Heart left ventricle (tissue), 16 donors: ENCODE measurements at regions not wholly inside any gene's neighbourhood (a gene's known extent, or its start where the extent isn't known, plus 50 kb on each side); places are given as distances from the start of the nearest gene placed in this dataset.

ENCODE experiments used
- ATAC-seq, 4 donors: fragments of 200-7000 bp; cut with Tn5 transposase; one replicate each; pipeline ENCODE4 v1.9.1; 2020 to 2022; ENCODE audit warnings: moderate library complexity in 4 of 4, mild to moderate bottlenecking in 3 of 4, moderate number of reproducible peaks in 1 of 4
- DNase-seq, 5 donors: peaks; one replicate each; pipeline ENCODE4 v3.0.0-alpha.2; 2020
- H3K27ac ChIP-seq, 12 donors: fragments of 200-600 bp; sonication (generic) in 4 of 12; one replicate each; pipeline versions ENCODE4 v1.5.0 to v1.8.0; 2016 to 2022; ENCODE audit warnings: mild to moderate bottlenecking in 2 of 12
- H3K27me3 ChIP-seq, 9 donors: fragments of 200-600 bp; sonication (generic) in 2 of 9; one replicate each; pipeline versions ENCODE4 v1.5.1 to v1.8.0; 2016 to 2022; ENCODE audit warnings: mild to moderate bottlenecking in 3 of 9
- H3K36me3 ChIP-seq, 9 donors: fragments of 200-600 bp; sonication (generic) in 2 of 9; one replicate each; pipeline versions ENCODE4 v1.5.0 to v1.8.0; 2018 to 2022; ENCODE audit warnings: mild to moderate bottlenecking in 2 of 9
- H3K4me1 ChIP-seq, 12 donors: fragments of 200-600 bp; sonication (generic) in 4 of 12; one replicate each; pipeline versions ENCODE4 v1.5.0 to v1.8.0; 2016 to 2022; ENCODE audit warnings: mild to moderate bottlenecking in 3 of 12
- H3K4me3 ChIP-seq, 12 donors: fragments of 200-600 bp; sonication (generic) in 4 of 12; one replicate each; pipeline versions ENCODE4 v1.5.0 to v1.8.0; 2017 to 2022; ENCODE audit warnings: mild to moderate bottlenecking in 9 of 12, moderate library complexity in 4 of 12
- H3K9me3 ChIP-seq, 12 donors: fragments of 200-600 bp; sonication (generic) in 4 of 12; one replicate each; pipeline versions ENCODE4 v1.5.0 to v1.8.0; 2016 to 2022; ENCODE audit warnings: mild to moderate bottlenecking in 1 of 12
- POLR2A ChIP-seq, 2 donors: fragments of 450-650 bp; IDR thresholded peaks; one replicate each; pipeline ENCODE4 v1.6.1; 2017; ENCODE audit warnings: antibody characterized with exemption in 2 of 2, mild to moderate bottlenecking in 2 of 2, moderate library complexity in 2 of 2
- WGBS, 4 donors: extraction: QIAGEN DNeasy Blood & Tissue Kit in 2 of 4; methylation state at CpG; one replicate each; pipeline versions ENCODE4 v1.1.5 to v1.1.7; 2013 to 2018; 5-methylcytosine and 5-hydroxymethylcytosine counted together
- intact Hi-C, 10 donors: fragments of 100-400 bp; cut with DNase I; formaldehyde crosslinking; loops; one replicate each; pipeline versions ENCODE4 v1.11.1 to v1.14.2; 2022
- TF ChIP-seq, protein P1 (sequence below), 12 donors: fragments of 200-600 bp; sonication (generic) in 4 of 12; IDR thresholded peaks; one replicate each; pipeline versions ENCODE4 v1.5.0 to v1.8.0; 2018 to 2022; ENCODE audit warnings: antibody characterized with exemption in 12 of 12, mild to moderate bottlenecking in 5 of 12
- donor health status: ischemic (EF 13 %, LVEDD 7.1; RV severe dilation, severe dysfunction).
- donor health status: healthy with polysubstance abuse.
- donor health status: DM: no; HTN: yes; CAD: no.
- donor health status: DM: no; HTN: no; CAD: no.
- donor health status: ischemic (EF 25% LVEDD 6.9; RV normal size, moderate dysfunction).
- donor health status: ischemic (EF 25% LVEDD 5.7; RV mildly dilated, moderate dysfunction).
- donor health status: healthy.
- donor health status: DM: yes; HTN: yes; CAD: no.
- donor health status: ischemic (EF 35%, LVEDD 5.7; RV mildly dilated, moderate dysfunction).
- donor health status: nonischemic (EF 11% LVEDD 7.7; RV severe dilation, severe dysfunction).
- donor health status: DM: yes; HTN: yes; CAD: no.
- donor health status: PGD.
- donor health status: ischemic (EF 29% LVEDD 5.4; RV normal size, mild dysfunction).
- donor health status: nonischemic (EF 23%, LVEDD 6.1; RV moderate dilation, normal function).

DNA sequence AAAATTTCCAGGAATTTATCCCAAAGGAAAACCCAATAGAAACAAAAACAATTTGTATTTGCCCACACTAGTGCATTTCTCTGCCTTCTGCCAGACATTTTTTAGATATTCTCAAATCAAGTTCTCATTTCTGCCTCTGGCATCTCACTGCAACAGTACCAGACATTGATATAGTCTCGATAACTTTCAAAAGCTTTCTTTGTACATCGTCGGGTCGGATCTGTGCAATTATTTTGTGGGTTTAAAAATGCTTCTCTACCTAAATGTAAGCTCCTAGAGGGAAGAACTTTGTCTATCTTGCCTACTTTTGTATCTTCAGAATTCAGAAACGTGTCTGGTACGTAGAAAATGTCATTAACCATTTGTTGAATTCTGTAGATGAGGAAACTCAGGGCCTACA, 125.5 kb upstream of the LIFR start:
- ATAC-seq: no peak
- peak overlapping the region in 1 of 12 donors; percentile 14 for H3K4me3 ChIP-seq
- intact Hi-C loops: loop anchor here in 1 of 10 donors (10.0 kb wide), 1 partner anchor 123 kb away; no protein-coding TSS in a partner anchor
- no peaks in the 10 kb centered on the region for H3K27me3 ChIP-seq
- WGBS, 4 donors: 79 to 86% (median 83%) methylated on average over 6 of the region's 6 CpGs
- DNase-seq: no peak
- TF ChIP-seq, protein P1, sequence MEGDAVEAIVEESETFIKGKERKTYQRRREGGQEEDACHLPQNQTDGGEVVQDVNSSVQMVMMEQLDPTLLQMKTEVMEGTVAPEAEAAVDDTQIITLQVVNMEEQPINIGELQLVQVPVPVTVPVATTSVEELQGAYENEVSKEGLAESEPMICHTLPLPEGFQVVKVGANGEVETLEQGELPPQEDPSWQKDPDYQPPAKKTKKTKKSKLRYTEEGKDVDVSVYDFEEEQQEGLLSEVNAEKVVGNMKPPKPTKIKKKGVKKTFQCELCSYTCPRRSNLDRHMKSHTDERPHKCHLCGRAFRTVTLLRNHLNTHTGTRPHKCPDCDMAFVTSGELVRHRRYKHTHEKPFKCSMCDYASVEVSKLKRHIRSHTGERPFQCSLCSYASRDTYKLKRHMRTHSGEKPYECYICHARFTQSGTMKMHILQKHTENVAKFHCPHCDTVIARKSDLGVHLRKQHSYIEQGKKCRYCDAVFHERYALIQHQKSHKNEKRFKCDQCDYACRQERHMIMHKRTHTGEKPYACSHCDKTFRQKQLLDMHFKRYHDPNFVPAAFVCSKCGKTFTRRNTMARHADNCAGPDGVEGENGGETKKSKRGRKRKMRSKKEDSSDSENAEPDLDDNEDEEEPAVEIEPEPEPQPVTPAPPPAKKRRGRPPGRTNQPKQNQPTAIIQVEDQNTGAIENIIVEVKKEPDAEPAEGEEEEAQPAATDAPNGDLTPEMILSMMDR (IDR thresholded peaks at IDR 0.05): no peak
- no peak for TF ChIP-seq POLR2A (IDR thresholded peaks at IDR 0.05)
- H3K4me1 ChIP-seq: peaks cover 0 to 5% (median 0%) of the 10 kb centered on the region in 12 donors
- no peaks in the 10 kb centered on the region for H3K9me3 ChIP-seq
- peak overlapping the region in 1 of 12 donors; percentile 21 for H3K27ac ChIP-seq
- H3K36me3 ChIP-seq: no peaks in the 10 kb centered on the region

DNA sequence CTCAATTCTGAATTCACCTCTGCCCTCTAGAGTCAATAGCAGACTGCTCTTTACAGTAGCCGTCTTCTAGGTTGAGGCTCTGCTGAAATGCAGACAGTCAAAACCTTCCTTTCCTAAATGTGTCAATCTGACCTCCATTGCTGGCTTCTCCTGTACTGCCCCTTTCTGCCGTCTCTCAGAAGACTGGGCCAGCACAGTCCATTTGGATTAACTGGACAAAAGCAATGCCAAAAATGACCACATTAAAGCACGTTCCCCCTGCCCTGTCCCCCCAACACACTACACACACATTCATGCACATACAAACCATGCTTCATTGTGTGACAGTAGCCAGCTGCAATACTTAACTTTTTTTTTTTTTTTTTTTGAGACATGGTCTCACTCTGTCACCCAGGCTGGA, 130.2 kb upstream of the LIFR start:
- intact Hi-C loops: loop anchor here in 1 of 10 donors (10.0 kb wide), 1 partner anchor 118 kb away; no protein-coding TSS in a partner anchor
- TF ChIP-seq POLR2A (IDR thresholded peaks at IDR 0.05): no peak
- TF ChIP-seq, protein P1 (IDR thresholded peaks at IDR 0.05): no peak
- no peak overlapping the region for H3K27ac ChIP-seq
- no peaks in the 10 kb centered on the region for H3K9me3 ChIP-seq
- H3K4me3 ChIP-seq: no peak overlapping the region
- WGBS, 4 donors: 78 to 92% (median 83%) methylated on average over 3 of the region's 3 CpGs
- ATAC-seq: no peak
- H3K4me1 ChIP-seq: no peaks in the 10 kb centered on the region
- H3K27me3 ChIP-seq: no peaks in the 10 kb centered on the region
- H3K36me3 ChIP-seq: no peaks in the 10 kb centered on the region
- DNase-seq: no peak

DNA sequence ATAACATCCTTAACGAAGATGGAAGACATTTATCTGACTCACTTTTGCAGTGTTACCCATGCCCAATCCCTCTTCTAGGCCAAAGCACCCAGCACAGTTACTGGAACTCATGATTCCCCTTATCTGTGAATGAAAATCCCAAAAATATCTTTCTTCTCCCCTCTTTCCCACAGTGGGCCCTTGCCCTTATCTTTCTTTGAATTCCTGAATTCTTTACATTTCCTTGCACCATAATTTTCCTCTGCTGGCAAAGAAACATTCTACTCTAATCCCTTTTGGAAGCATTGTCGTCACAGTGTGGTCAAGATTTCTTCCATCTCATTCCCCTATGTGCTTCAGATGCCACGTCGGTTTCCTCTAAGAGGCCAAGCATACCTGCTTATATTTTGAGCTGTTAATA, 135.9 kb upstream of the LIFR start:
- Histone ChIP-seq H3K9me3 (no peaks in the 10 kb centered on the region), H3K27ac (no peak overlapping the region), H3K36me3 (no peaks in the 10 kb centered on the region), H3K4me3 (no peak overlapping the region), H3K4me1 (peaks cover 0 to 6% (median 0%) of the 10 kb centered on the region in 12 donors), H3K27me3 (no peaks in the 10 kb centered on the region)
- TF ChIP-seq, protein P1 (IDR thresholded peaks at IDR 0.05): no peak
- no peak for TF ChIP-seq POLR2A (IDR thresholded peaks at IDR 0.05)
- intact Hi-C loops: no loop called here
- ATAC-seq: no peak
- WGBS, 4 donors: 86 to 91% (median 91%) methylated on average over 4 of the region's 4 CpGs
- DNase-seq: no peak

DNA sequence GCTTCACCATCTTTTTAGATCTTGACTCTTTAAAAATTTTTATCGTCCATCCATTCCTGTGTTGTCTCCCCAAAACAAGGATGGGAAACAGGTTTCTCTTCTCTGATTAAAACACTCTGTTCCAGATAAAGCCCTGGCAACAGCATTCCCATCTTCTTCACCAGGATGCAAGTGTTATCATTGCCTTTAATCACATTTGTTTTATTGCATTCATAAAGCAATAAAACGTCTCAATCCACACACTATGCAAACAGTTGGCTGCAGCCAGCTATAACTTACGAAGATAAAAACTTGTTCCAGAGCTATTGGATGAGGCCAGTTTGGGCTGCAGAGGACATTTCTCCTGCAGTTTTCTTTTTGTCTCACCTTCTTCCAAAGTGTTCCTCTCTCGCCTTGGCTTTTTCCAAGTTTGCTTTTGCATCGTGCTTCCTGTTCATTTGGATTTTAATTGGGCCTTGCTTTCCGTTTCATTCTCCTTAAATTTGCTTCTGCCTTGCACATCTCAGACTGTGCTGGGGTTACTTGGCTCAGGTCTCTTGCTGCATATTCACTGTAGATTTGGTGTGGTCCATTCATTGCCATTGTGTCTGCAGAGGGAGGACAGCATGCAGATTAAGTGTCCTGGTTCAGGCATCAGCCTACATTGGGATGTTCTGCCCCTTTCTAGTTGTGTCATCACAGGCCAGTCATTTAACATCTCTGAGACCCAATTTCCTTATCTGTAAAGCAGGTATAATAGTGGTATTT, 136.5 kb upstream of the LIFR start:
- no peak for DNase-seq
- Histone ChIP-seq H3K27ac (no peak overlapping the region), H3K36me3 (no peaks in the 10 kb centered on the region), H3K9me3 (no peaks in the 10 kb centered on the region), H3K27me3 (no peaks in the 10 kb centered on the region), H3K4me1 (peaks cover 0 to 7% (median 0%) of the 10 kb centered on the region in 12 donors), H3K4me3 (no peak overlapping the region)
- ATAC-seq: no peak
- no peak for TF ChIP-seq POLR2A (IDR thresholded peaks at IDR 0.05)
- TF ChIP-seq, protein P1 (IDR thresholded peaks at IDR 0.05): no peak
- intact Hi-C loops: no loop called here
- WGBS, 4 donors: 84 to 93% (median 89%) methylated on average over 6 of the region's 6 CpGs
